ENCODE measurements at regions not wholly inside any gene's neighbourhood (a gene's known extent, or its start where the extent isn't known, plus 50 kb on each side); places are given as distances from the start of the nearest gene placed in this dataset.

GRCh38 chr12:65628061-65628460, 196.2 kb upstream of the HMGA2 start:
- Histone ChIP-seq H3K4me1 (peaks cover 0 to 8% of the 10 kb centered on the region in 2 donors), H3K36me3 (no peaks in the 10 kb centered on the region), H3K27ac (no peak overlapping the region), H3K4me3 (no peak overlapping the region), H3K9me3 (no peaks in the 10 kb centered on the region), H3K27me3 (no peaks in the 10 kb centered on the region)
- intact Hi-C loops (cut with DNase I), result no loop called here
- DNase-seq (ENCODE audit: low spot score in 2 of 2), result no peak
- TF ChIP-seq CTCF (IDR thresholded peaks at IDR 0.05), result no peak

DNA sequence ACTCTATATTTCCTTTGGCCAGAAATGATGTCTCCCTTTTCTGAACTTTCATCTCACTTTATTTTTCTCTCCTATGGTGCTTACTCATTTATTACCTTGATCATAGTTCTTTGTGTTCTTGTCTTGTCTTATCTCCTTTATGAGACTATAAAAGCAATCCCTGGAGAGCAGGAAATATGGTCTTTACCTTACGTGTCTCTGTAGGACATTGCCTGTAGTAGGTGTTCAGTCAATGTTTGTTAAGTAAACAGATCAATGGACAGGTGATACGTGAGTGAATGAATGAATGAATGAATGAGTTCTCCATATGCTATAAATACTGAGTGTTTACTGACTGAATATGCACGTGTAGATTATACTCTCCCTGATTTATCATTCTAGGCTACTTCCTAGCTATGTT, 193.7 kb upstream of the HMGA2 start:
- peaks cover 0 to 8% of the 10 kb centered on the region in 2 donors for H3K4me1 ChIP-seq
- H3K4me3 ChIP-seq, result no peak overlapping the region
- intact Hi-C loops (cut with DNase I), result loop anchor here (5.0 kb wide), 1 partner anchor 93 kb away; no protein-coding TSS in a partner anchor
- no peaks in the 10 kb centered on the region for H3K9me3 ChIP-seq
- no peaks in the 10 kb centered on the region for H3K27me3 ChIP-seq
- TF ChIP-seq CTCF (IDR thresholded peaks at IDR 0.05), result no peak
- no peak for DNase-seq (ENCODE audit: low spot score in 2 of 2)
- no peak overlapping the region for H3K27ac ChIP-seq
- H3K36me3 ChIP-seq, result no peaks in the 10 kb centered on the region

DNA sequence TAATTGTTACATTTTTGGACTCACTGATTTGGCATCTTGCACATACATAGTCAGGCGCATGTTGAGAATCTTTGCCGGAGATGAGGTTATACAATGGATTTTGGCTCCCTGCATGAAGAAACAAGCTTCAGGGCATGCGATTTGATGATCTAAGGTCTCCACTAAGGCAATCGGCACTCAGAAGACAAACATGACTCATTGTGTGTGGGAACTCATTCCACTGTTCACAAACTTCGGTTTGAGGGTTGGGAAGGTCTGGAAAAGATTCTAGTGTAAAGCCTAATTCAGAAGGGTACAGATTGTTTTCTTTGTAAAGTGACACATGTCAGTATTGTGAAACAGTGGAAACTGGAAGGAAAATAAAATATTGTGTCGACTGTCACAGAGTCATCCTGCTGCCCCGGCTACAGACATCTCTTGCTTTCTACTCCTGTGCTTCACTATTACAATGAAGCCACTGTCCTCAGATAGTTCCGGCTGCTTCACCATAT, 192.6 kb upstream of the HMGA2 start:
- peaks cover 0 to 8% of the 10 kb centered on the region in 2 donors for H3K4me1 ChIP-seq
- no peaks in the 10 kb centered on the region for H3K9me3 ChIP-seq
- no peak overlapping the region for H3K4me3 ChIP-seq
- intact Hi-C loops (cut with DNase I), result loop anchor here (5.0 kb wide), 1 partner anchor 94 kb away; no protein-coding TSS in a partner anchor
- no peaks in the 10 kb centered on the region for H3K36me3 ChIP-seq
- H3K27me3 ChIP-seq, result no peaks in the 10 kb centered on the region
- TF ChIP-seq CTCF (IDR thresholded peaks at IDR 0.05), result no peak
- peak overlapping the region; percentile 14 to 26 for H3K27ac ChIP-seq
- DNase-seq (ENCODE audit: low spot score in 2 of 2), result peak in 1 of 2 donors; percentile 68

GRCh38 chr12:65632131-65632855, 192.0 kb upstream of the HMGA2 start:
- H3K36me3 ChIP-seq, result no peaks in the 10 kb centered on the region
- intact Hi-C loops (cut with DNase I), result loop anchor here (5.0 kb wide), 1 partner anchor 95 kb away; no protein-coding TSS in a partner anchor
- no peak for DNase-seq (ENCODE audit: low spot score in 2 of 2)
- peak overlapping the region in 1 of 2 donors; percentile 14 for H3K27ac ChIP-seq
- H3K4me3 ChIP-seq, result no peak overlapping the region
- no peaks in the 10 kb centered on the region for H3K9me3 ChIP-seq
- no peaks in the 10 kb centered on the region for H3K27me3 ChIP-seq
- peaks cover 0 to 8% of the 10 kb centered on the region in 2 donors for H3K4me1 ChIP-seq
- no peak for TF ChIP-seq CTCF (IDR thresholded peaks at IDR 0.05)

GRCh38 chr12:65634061-65634460, 190.2 kb upstream of the HMGA2 start:
- Histone ChIP-seq H3K27ac (no peak overlapping the region), H3K4me1 (peaks cover 0 to 8% of the 10 kb centered on the region in 2 donors), H3K4me3 (no peak overlapping the region), H3K9me3 (no peaks in the 10 kb centered on the region), H3K36me3 (no peaks in the 10 kb centered on the region), H3K27me3 (no peaks in the 10 kb centered on the region)
- no peak for DNase-seq (ENCODE audit: low spot score in 2 of 2)
- intact Hi-C loops (cut with DNase I), result loop anchor here (5.0 kb wide), 1 partner anchor 97 kb away; no protein-coding TSS in a partner anchor
- no peak for TF ChIP-seq CTCF (IDR thresholded peaks at IDR 0.05)
